MCF 10A (cell line): ENCODE measurements at regions not wholly inside any gene's neighbourhood (a gene's known extent, or its start where the extent isn't known, plus 50 kb on each side); places are given as distances from the start of the nearest gene placed in this dataset.
"Not testable (repeated sequence)": the region's sequence is repeated elsewhere in the genome, so short reads cannot be mapped to it uniquely, and the experiment has no call there.

ENCODE experiments used
- BruUV-seq: library from RNA; stranded (reverse); fragments of 400-500 nt; replicated peaks from 2 replicates; lab custom pipeline; 2021; lab: Mats Ljungman, UMichigan
- CTCF ChIA-PET: fragments of 300-600 bp; sonication (Branson Sonifier 250); formaldehyde crosslinking; extraction: SDS; loops from one replicate; lab custom pipeline; 2021; ENCODE audit warnings: antibody characterized with exemption, inconsistent platforms; lab: Yijun Ruan, JAX
- POLR2A ChIA-PET: fragments of 300-600, 350-650 bp; sonication (Branson Sonifier 250); formaldehyde crosslinking; extraction: SDS; loops from one replicate; lab custom pipeline; 2020; ENCODE audit warnings: antibody characterized with exemption, inconsistent platforms; lab: Yijun Ruan, JAX
- DNase-seq: peaks from one replicate; pipeline ENCODE4 v3.0.0-alpha.2; 2018; ENCODE audit not compliant: unreplicated experiment
- H3K27ac Mint-ChIP-seq: one replicate; pipeline ENCODE4 v1.8.0; 2022; ENCODE audit warnings: mild to moderate bottlenecking, low read depth, mixed read lengths; ENCODE audit not compliant: unreplicated experiment
- H3K27me3 Mint-ChIP-seq: one replicate; pipeline ENCODE4 v1.8.0; 2022; ENCODE audit warnings: mixed read lengths; ENCODE audit not compliant: insufficient read depth, unreplicated experiment
- H3K36me3 Mint-ChIP-seq: one replicate; pipeline ENCODE4 v1.8.0; 2022; ENCODE audit warnings: mild to moderate bottlenecking, moderate library complexity, mixed read lengths; ENCODE audit not compliant: insufficient read depth, unreplicated experiment
- H3K4me1 Mint-ChIP-seq: one replicate; pipeline ENCODE4 v1.8.0; 2022; ENCODE audit warnings: mixed read lengths; ENCODE audit not compliant: insufficient read depth, unreplicated experiment
- H3K4me3 Mint-ChIP-seq: one replicate; pipeline ENCODE4 v1.8.0; 2022; ENCODE audit warnings: mild to moderate bottlenecking, moderate library complexity, mixed read lengths; ENCODE audit not compliant: unreplicated experiment
- H3K9me3 Mint-ChIP-seq: one replicate; pipeline ENCODE4 v1.8.0; 2022; ENCODE audit warnings: mixed read lengths; ENCODE audit not compliant: unreplicated experiment
- intact Hi-C: fragments of 100-400 bp; cut with micrococcal nuclease; formaldehyde crosslinking; loops from 2 replicates; pipeline ENCODE4 v1.14.1; 2022
- TF ChIP-seq, protein P1 (sequence below): fragments of 200-600 bp; IDR thresholded peaks from one replicate; pipeline ENCODE4 v1.8.0; 2022; ENCODE audit warnings: antibody characterized with exemption, mild to moderate bottlenecking; ENCODE audit not compliant: unreplicated experiment

DNA sequence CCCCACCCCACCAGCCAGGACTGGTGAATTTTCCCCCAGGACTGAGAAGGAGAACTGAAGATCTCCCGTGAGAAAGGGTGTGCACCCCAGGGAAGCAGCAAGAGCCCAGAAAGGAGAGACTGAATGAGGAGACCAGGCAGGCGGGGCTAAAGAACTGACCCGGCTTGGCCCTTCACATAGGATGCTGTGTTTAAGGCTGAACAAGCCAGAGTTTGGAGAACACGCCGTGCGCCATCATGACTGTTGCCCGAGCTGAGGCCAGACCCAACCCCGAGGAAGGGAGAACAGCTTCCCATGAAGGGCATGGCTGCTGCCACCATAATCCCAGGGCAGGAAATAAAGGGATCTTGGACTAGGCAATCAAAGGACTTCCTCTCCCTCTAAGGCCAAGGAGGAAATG lies 104.7 kb upstream of the SRSF6 start:
- no TSS peak for BruUV-seq
- no peak for DNase-seq
- intact Hi-C loops = no loop called here
- ChIA-PET POLR2A (no interaction called here), CTCF (interaction anchor here (0.6 kb wide), 1 partner anchor 15 kb away, joined by 3 read pairs; no protein-coding TSS in a partner anchor)
- Mint-ChIP-seq H3K27me3 (no peaks in the 10 kb centered on the region), H3K4me1 (no peaks in the 10 kb centered on the region), H3K27ac (no peak overlapping the region), H3K9me3 (peaks cover 10% of the 10 kb centered on the region), H3K36me3 (no peaks in the 10 kb centered on the region), H3K4me3 (no peak overlapping the region)
- TF ChIP-seq, protein P1, sequence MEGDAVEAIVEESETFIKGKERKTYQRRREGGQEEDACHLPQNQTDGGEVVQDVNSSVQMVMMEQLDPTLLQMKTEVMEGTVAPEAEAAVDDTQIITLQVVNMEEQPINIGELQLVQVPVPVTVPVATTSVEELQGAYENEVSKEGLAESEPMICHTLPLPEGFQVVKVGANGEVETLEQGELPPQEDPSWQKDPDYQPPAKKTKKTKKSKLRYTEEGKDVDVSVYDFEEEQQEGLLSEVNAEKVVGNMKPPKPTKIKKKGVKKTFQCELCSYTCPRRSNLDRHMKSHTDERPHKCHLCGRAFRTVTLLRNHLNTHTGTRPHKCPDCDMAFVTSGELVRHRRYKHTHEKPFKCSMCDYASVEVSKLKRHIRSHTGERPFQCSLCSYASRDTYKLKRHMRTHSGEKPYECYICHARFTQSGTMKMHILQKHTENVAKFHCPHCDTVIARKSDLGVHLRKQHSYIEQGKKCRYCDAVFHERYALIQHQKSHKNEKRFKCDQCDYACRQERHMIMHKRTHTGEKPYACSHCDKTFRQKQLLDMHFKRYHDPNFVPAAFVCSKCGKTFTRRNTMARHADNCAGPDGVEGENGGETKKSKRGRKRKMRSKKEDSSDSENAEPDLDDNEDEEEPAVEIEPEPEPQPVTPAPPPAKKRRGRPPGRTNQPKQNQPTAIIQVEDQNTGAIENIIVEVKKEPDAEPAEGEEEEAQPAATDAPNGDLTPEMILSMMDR = no peak

DNA sequence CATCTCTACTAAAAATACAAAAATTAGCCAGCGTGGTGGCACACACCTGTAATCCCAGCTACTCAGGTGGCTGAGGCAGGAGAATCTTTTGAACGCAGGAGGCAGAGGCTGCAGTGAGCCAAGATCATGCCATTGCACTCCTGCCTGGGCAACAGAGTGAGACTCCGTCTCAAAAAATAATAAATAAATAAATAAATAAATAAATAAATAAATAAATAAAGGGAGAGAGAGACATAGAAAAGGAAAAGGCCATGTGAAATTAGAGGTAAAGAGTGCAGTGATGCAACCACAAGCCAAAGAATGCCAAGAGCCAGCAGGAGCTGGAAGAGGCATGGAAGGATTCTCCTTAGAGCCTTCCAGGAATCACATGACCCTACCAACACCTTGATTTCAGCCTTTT lies 107.0 kb upstream of the SRSF6 start:
- H3K4me3 Mint-ChIP-seq, H3K27me3 Mint-ChIP-seq, H3K4me1 Mint-ChIP-seq, intact Hi-C loops, POLR2A ChIA-PET, DNase-seq, CTCF ChIA-PET, H3K36me3 Mint-ChIP-seq, H3K27ac Mint-ChIP-seq, BruUV-seq: not testable (repeated sequence)
- H3K9me3 Mint-ChIP-seq = peaks cover 10% of the 10 kb centered on the region

DNA sequence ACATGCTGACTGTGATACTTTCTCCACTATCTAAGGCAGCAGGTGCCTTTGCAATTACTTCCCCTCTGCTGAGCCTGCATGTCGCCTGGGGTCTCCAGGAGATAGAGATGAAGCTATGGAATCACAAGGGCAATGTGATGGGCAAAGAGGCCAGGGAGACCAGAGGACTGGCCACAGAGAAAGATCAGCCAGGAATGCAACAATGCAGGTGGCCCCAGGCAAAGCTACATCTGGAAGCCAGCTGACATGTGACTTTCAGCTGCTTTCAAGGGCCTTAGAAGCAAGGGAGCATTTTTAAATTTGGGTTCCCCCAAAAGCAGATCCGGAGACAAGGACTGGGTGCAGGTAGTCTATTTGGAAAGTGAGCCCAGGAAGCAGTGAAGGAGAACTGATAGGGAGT lies 107.9 kb upstream of the SRSF6 start:
- DNase-seq = no peak
- TF ChIP-seq, protein P1 = no peak
- peaks cover 2% of the 10 kb centered on the region for H3K27me3 Mint-ChIP-seq
- H3K4me3 Mint-ChIP-seq = no peak overlapping the region
- no peaks in the 10 kb centered on the region for H3K4me1 Mint-ChIP-seq
- H3K9me3 Mint-ChIP-seq = peaks cover 19% of the 10 kb centered on the region
- intact Hi-C loops = no loop called here
- no peaks in the 10 kb centered on the region for H3K36me3 Mint-ChIP-seq
- no TSS peak for BruUV-seq
- CTCF ChIA-PET = no interaction called here
- POLR2A ChIA-PET = no interaction called here
- no peak overlapping the region for H3K27ac Mint-ChIP-seq

DNA sequence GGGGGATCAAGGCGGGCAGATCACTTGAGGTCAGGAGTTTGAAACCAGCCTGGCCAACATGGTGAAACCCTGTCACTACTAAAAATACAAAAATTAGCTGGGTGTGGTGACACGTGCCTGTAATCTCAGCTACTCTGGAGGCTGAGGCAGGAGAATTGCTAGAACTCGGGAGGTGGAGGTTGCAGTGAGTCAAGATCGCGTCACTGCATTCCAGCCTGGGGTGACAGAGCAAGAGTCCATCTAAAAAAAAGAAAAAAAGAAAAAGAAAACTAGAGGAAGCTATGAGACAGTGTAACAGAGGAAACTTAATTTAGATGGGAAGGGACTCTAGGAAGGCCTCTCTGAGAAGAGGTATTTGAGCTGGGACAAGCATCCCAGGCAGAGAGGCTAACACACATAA lies 109.9 kb upstream of the SRSF6 start:
- intact Hi-C loops, H3K4me3 Mint-ChIP-seq, H3K27ac Mint-ChIP-seq, POLR2A ChIA-PET, BruUV-seq, H3K4me1 Mint-ChIP-seq, H3K36me3 Mint-ChIP-seq, DNase-seq: not testable (repeated sequence)
- CTCF ChIA-PET = interaction anchor here (1.0 kb wide), 1 partner anchor 156 kb away, joined by 3 read pairs; no protein-coding TSS in a partner anchor
- peaks cover 32% of the 10 kb centered on the region for H3K9me3 Mint-ChIP-seq
- peaks cover 11% of the 10 kb centered on the region for H3K27me3 Mint-ChIP-seq

DNA sequence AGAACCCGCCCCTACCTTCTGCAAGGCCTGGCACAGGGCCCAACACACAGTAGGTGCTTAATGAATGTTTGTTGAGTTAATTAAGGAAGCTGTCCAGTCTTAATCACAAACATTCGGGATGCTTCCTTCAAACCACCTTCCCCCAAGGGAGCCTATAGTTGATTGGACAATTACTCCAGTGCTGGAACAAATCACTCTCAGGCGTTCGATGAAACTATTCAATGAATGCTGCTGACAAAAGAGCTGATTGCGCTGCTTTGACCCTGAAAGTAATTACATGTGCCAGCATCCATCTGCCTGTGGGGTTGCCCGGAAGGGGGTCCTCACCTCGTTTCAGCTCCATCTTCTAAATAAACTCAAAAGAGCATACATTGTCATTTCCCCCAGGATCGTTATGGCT lies 112.0 kb upstream of the SRSF6 start:
- BruUV-seq = no TSS peak
- TF ChIP-seq, protein P1 = no peak
- Mint-ChIP-seq H3K4me3 (no peak overlapping the region), H3K27me3 (peaks cover 11% of the 10 kb centered on the region), H3K9me3 (peaks cover 32% of the 10 kb centered on the region), H3K27ac (no peak overlapping the region), H3K36me3 (no peaks in the 10 kb centered on the region), H3K4me1 (no peaks in the 10 kb centered on the region)
- no peak for DNase-seq
- ChIA-PET POLR2A (no interaction called here), CTCF (interaction anchor here (0.9 kb wide), 1 partner anchor 10 kb away, joined by 3 read pairs; no protein-coding TSS in a partner anchor)
- intact Hi-C loops = no loop called here
